ENCODE measurements at regions not wholly inside any gene's neighbourhood (a gene's known extent, or its start where the extent isn't known, plus 50 kb on each side); places are given as distances from the start of the nearest gene placed in this dataset.
A peak's percentile ranks its signal among the peaks of the same experiment; 100 is the strongest.

DNA sequence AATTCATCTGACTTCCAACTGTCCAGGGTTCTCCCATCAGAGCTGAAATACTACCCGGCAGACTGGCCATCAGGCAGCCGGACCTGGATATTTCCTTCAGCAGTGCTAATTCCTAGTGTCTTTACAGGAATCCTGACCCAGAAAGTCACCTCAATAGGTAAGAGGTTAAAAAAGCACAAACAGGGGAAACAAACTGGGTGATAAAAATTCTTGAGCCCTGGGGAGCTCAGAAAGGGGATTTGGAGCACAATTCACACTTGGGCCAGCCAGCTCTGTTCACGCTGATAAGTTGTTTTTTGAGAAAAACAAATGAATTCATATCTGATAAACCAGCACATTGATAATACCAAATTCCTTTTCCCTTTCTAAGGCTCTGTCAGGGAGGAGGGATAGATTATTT, 104.0 kb downstream of the EDN1 start:
- intact Hi-C loops (cut with micrococcal nuclease), result loop anchor here (10.0 kb wide), 1 partner anchor 111 kb away; no protein-coding TSS in a partner anchor
- ChIA-PET POLR2A (interaction anchor here (0.9 to 1.2 kb wide), 2 partner anchors 10 to 104 kb away, joined by 3 to 5 read pairs; partner anchors contain the start of gene EDN1), CTCF (interaction anchor here (0.5 to 1.0 kb wide), 4 partner anchors 102 to 212 kb away, joined by 3 to 4 read pairs (median 4); no protein-coding TSS in a partner anchor)
- no TSS peak for BruUV-seq (replicated peaks)
- TF ChIP-seq, protein P1, sequence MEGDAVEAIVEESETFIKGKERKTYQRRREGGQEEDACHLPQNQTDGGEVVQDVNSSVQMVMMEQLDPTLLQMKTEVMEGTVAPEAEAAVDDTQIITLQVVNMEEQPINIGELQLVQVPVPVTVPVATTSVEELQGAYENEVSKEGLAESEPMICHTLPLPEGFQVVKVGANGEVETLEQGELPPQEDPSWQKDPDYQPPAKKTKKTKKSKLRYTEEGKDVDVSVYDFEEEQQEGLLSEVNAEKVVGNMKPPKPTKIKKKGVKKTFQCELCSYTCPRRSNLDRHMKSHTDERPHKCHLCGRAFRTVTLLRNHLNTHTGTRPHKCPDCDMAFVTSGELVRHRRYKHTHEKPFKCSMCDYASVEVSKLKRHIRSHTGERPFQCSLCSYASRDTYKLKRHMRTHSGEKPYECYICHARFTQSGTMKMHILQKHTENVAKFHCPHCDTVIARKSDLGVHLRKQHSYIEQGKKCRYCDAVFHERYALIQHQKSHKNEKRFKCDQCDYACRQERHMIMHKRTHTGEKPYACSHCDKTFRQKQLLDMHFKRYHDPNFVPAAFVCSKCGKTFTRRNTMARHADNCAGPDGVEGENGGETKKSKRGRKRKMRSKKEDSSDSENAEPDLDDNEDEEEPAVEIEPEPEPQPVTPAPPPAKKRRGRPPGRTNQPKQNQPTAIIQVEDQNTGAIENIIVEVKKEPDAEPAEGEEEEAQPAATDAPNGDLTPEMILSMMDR (IDR thresholded peaks at IDR 0.05; ENCODE audit: unreplicated experiment), result no peak
- H3K4me1 Mint-ChIP-seq (ENCODE audit: insufficient read depth, unreplicated experiment), result no peaks in the 10 kb centered on the region
- peaks cover 6% of the 10 kb centered on the region for H3K36me3 Mint-ChIP-seq (ENCODE audit: insufficient read depth, unreplicated experiment)
- H3K4me3 Mint-ChIP-seq (ENCODE audit: unreplicated experiment), result no peak overlapping the region
- DNase-seq (ENCODE audit: unreplicated experiment), result no peak
- H3K9me3 Mint-ChIP-seq (ENCODE audit: unreplicated experiment), result no peaks in the 10 kb centered on the region
- no peaks in the 10 kb centered on the region for H3K27me3 Mint-ChIP-seq (ENCODE audit: insufficient read depth, unreplicated experiment)
- H3K27ac Mint-ChIP-seq (ENCODE audit: low read depth, unreplicated experiment), result no peak overlapping the region

DNA sequence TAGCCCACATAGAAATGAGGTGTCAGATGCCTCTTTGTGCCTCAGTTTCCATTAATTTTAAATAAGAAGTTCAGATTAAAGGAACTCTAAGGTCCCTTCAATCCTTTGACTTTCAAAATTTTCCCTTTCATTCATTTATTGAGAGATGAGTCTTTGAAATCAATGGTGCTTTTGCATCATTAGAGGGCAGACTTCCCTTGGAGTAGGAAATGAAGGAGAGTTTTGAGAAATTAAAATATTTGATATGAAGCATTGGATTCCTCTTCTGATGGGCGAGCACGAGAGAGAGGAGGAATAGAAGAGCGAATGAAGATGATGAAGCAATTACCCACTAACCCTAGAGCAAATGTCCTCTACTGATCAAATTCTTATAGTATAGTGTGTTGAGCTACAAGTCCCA, 105.7 kb downstream of the EDN1 start:
- no peaks in the 10 kb centered on the region for H3K27me3 Mint-ChIP-seq (ENCODE audit: insufficient read depth, unreplicated experiment)
- ChIA-PET POLR2A (interaction anchor here (0.5 to 1.5 kb wide), 2 partner anchors 12 to 206 kb away, joined by 3 read pairs; no protein-coding TSS in a partner anchor), CTCF (interaction anchor here (0.5 to 1.5 kb wide), 8 partner anchors 100 to 441 kb away, joined by 3 to 7 read pairs (median 4); partner anchors contain the start of gene EDN1)
- TF ChIP-seq, protein P1 (IDR thresholded peaks at IDR 0.05; ENCODE audit: unreplicated experiment), result no peak
- DNase-seq (ENCODE audit: unreplicated experiment), result no peak
- BruUV-seq (replicated peaks), result no TSS peak
- H3K9me3 Mint-ChIP-seq (ENCODE audit: unreplicated experiment), result no peaks in the 10 kb centered on the region
- peaks cover 6% of the 10 kb centered on the region for H3K36me3 Mint-ChIP-seq (ENCODE audit: insufficient read depth, unreplicated experiment)
- intact Hi-C loops (cut with micrococcal nuclease), result loop anchor here (1.0 to 10.0 kb wide), 2 partner anchors 109 to 209 kb away; no protein-coding TSS in a partner anchor
- H3K27ac Mint-ChIP-seq (ENCODE audit: low read depth, unreplicated experiment), result no peak overlapping the region
- H3K4me3 Mint-ChIP-seq (ENCODE audit: unreplicated experiment), result no peak overlapping the region
- no peaks in the 10 kb centered on the region for H3K4me1 Mint-ChIP-seq (ENCODE audit: insufficient read depth, unreplicated experiment)

DNA sequence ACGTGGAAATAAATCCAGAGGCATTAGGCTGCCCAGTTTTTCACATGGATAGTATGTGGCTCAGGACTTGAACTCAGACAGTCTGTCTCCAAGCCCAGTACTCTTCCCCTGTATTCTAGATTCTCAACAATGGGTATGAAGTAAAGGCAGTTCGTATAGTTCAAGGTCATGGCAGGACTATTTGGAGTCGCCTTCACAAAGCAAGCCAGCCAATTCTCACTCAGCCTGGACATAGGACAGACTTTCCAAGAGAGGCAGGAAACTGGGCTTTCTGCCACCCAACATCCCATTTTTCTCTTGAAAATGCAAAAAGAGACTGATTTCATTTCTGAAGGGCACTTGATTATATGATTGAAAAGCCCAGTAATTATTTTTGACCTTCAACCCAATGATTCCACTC, 111.0 kb downstream of the EDN1 start:
- intact Hi-C loops (cut with micrococcal nuclease), result no loop called here
- no peaks in the 10 kb centered on the region for H3K9me3 Mint-ChIP-seq (ENCODE audit: unreplicated experiment)
- no peak overlapping the region for H3K4me3 Mint-ChIP-seq (ENCODE audit: unreplicated experiment)
- peaks cover 9% of the 10 kb centered on the region for H3K4me1 Mint-ChIP-seq (ENCODE audit: insufficient read depth, unreplicated experiment)
- DNase-seq (ENCODE audit: unreplicated experiment), result no peak
- ChIA-PET CTCF (no interaction called here), POLR2A (no interaction called here)
- no peaks in the 10 kb centered on the region for H3K27me3 Mint-ChIP-seq (ENCODE audit: insufficient read depth, unreplicated experiment)
- no peak overlapping the region for H3K27ac Mint-ChIP-seq (ENCODE audit: low read depth, unreplicated experiment)
- H3K36me3 Mint-ChIP-seq (ENCODE audit: insufficient read depth, unreplicated experiment), result peaks cover 6% of the 10 kb centered on the region
- no TSS peak for BruUV-seq (replicated peaks)
- TF ChIP-seq, protein P1 (IDR thresholded peaks at IDR 0.05; ENCODE audit: unreplicated experiment), result no peak

DNA sequence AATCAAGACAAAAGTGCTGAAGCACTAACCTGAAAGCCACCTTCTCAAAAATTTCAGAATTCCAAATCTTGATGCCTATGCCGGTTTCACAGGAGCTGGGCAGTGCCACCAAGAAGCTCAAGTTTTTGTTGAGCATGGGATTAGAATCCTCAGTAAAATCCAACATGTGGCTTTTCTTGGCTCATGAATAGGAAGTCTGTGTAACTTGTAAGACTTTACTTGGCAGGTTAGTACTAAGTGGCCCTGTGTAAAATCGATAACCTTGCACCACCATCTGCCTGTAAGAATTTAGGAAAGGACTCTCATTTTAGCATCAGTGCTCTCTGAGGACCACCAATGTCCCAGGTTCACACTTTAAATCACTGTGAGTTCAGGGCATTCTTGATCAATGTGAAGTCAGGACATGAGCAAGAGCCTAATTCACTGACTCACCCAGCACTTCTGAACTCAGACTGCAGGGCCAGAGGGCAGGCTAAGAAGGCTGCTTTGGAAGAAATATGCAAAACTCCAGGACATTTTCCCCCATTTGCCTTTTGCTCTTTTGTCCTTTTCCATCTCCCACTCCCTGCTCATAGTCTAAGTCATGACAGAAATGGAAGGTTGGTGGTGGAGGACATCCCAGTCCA, 113.2 kb downstream of the EDN1 start:
- TF ChIP-seq, protein P1 (IDR thresholded peaks at IDR 0.05; ENCODE audit: unreplicated experiment), result no peak
- H3K27me3 Mint-ChIP-seq (ENCODE audit: insufficient read depth, unreplicated experiment), result no peaks in the 10 kb centered on the region
- peak; percentile 44 for DNase-seq (ENCODE audit: unreplicated experiment)
- no peak overlapping the region for H3K27ac Mint-ChIP-seq (ENCODE audit: low read depth, unreplicated experiment)
- H3K4me1 Mint-ChIP-seq (ENCODE audit: insufficient read depth, unreplicated experiment), result peaks cover 9% of the 10 kb centered on the region
- no peak overlapping the region for H3K4me3 Mint-ChIP-seq (ENCODE audit: unreplicated experiment)
- BruUV-seq (replicated peaks), result no TSS peak
- intact Hi-C loops (cut with micrococcal nuclease), result no loop called here
- H3K36me3 Mint-ChIP-seq (ENCODE audit: insufficient read depth, unreplicated experiment), result no peaks in the 10 kb centered on the region
- POLR2A ChIA-PET, result interaction anchor here (0.6 to 1.1 kb wide), 3 partner anchors 38 to 70 kb away, joined by 3 to 5 read pairs (median 3); no protein-coding TSS in a partner anchor
- no peaks in the 10 kb centered on the region for H3K9me3 Mint-ChIP-seq (ENCODE audit: unreplicated experiment)
- CTCF ChIA-PET, result interaction anchor here (0.7 to 1.3 kb wide), 6 partner anchors 28 to 641 kb away, joined by 3 to 4 read pairs (median 3); no protein-coding TSS in a partner anchor
